GM19239 (cell line): ENCODE measurements at regions not wholly inside any gene's neighbourhood (a gene's known extent, or its start where the extent isn't known, plus 50 kb on each side); places are given as distances from the start of the nearest gene placed in this dataset.
"Not testable (repeated sequence)": the region's sequence is repeated elsewhere in the genome, so short reads cannot be mapped to it uniquely, and the experiment has no call there.

Source experiments
- DNase-seq: peaks from one replicate; pipeline ENCODE4 v3.0.0; 2011; ENCODE audit warnings: low spot score; ENCODE audit not compliant: insufficient read length
- FAIRE-seq: peaks from 2 replicates; lab custom pipeline; 2011; peaks lifted over from hg19 to GRCh38; lab: Jason Lieb, UNC

GRCh38 chr12:94819011-94819410 lies 168.7 kb upstream of the TMCC3 start:
- FAIRE-seq (peak; percentile 31), DNase-seq (no peak)

- no peak for DNase-seq
- no peak for FAIRE-seq
Measured at GRCh38 chr12:94817695-94818075, 167.3 kb upstream of the TMCC3 start.

GRCh38 chr12:94817201-94817600 lies 166.8 kb upstream of the TMCC3 start:
- not testable (repeated sequence) for DNase-seq, FAIRE-seq

GRCh38 chr12:94816746-94817145 lies 166.4 kb upstream of the TMCC3 start:
- not testable (repeated sequence) for DNase-seq

GRCh38 chr12:94815958-94816357 lies 165.6 kb upstream of the TMCC3 start:
- FAIRE-seq (peak; percentile 95), DNase-seq (no peak)

More at GRCh38 chr12:94816746-94817145, 166.4 kb upstream of the TMCC3 start:
- FAIRE-seq = peak; percentile 76

- DNase-seq (no peak), FAIRE-seq (peak; percentile 14)
Measured at GRCh38 chr12:94815450-94815849, 165.1 kb upstream of the TMCC3 start.

DNA sequence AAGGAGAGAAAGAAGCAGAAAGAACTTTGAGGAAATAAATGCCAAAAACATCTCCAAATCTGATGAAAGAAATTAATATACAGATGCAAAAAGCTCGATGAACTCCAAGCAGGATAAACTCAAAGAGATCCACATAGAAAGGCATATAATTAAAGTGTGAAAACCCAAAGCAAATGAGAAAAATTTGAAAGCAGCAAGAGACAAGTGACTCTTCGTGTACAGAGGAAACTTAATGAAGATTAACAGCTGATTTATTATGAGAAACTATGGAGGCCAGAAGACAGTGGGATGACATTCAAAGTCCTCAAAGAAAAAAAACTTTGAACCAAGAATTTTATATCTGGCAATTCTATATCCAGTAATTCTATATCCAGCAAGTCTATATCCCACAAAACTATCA lies 163.0 kb upstream of the TMCC3 start:
- DNase-seq (no peak), FAIRE-seq (peak; percentile 80)

DNA sequence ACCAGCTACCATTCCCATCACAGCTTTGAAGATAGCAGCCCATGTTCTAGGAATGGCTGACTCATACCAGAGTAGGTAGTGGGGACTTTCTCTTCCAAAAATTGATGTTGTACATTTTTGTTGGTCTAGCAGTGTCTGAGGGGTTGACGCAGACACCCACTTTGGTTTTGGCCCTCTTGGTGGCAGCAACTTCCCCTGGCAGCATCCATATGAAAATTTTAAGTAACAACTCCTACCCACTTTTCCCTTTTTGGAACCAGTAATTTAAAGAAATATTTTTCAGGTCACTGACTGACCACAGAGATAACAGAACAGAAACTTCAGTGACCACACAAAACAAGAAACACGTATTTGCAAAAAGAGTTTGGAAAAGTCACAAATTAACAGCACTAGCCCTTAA lies 162.0 kb upstream of the TMCC3 start:
- DNase-seq (no peak), FAIRE-seq (peak; percentile 90)

DNA sequence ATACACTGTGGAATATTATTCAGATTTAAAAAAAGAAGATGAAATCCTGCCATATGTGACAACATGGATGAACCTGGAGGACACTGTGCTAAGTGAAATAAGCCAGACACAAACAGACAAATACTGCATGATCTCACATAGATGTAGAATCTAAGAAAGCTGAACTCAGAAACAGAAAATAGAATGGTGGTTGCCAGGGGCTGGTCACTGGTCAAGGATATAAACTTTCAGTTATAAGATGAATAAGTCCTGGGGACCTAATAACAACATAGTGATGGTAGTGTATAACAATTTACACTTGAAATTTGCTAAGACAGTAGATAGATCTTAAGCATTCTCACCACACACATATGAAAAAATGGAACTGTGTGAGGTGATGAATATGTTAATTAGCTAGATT lies 161.3 kb upstream of the TMCC3 start:
- FAIRE-seq = no peak

GRCh38 chr12:94807951-94808350 lies 157.6 kb upstream of the TMCC3 start:
- DNase-seq (no peak), FAIRE-seq (no peak)

More for the DNA sequence above, 161.3 kb upstream of the TMCC3 start:
- no peak for DNase-seq

DNA sequence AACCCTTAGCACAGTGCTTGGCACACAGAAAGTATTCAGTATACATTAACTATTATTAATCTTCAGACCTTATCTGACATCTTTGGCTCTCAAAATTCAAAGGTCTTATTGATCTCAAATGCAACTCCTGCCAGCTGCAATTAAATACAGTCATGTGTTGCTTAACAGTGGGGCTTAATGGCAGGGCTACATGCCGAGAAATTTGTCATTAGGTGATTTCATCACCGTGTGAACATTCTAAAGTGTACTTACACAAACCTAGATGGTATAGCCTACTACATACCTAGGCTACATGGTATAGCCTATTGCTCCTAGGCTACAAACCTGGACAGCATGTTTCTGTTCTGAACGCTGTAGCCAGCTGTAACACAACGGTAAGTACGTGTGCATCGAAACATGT lies 156.3 kb upstream of the TMCC3 start:
- FAIRE-seq (no peak), DNase-seq (no peak)

GRCh38 chr12:94805749-94806529 lies 155.6 kb upstream of the TMCC3 start:
- DNase-seq (no peak), FAIRE-seq (peak; percentile 88)

DNA sequence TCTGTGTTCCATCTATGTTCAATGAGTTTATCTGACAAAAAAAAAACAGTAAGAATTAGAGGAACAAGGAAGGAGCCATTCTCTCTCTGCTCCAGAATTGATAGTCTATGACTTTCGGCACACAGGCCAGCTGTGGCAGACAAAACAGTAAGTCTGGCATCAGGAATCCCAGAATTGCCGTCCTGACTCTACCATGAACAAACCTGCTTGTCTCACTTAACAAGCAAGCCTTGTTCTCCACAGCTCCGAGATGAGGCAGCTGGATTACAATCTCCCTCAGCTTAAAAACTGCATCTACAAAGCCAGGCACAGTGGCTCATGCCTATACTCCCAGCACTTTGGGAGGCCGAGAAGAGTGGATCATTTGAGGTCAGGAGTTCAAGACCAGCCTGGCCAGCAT lies 153.6 kb upstream of the TMCC3 start:
- no peak for DNase-seq
- no peak for FAIRE-seq

DNA sequence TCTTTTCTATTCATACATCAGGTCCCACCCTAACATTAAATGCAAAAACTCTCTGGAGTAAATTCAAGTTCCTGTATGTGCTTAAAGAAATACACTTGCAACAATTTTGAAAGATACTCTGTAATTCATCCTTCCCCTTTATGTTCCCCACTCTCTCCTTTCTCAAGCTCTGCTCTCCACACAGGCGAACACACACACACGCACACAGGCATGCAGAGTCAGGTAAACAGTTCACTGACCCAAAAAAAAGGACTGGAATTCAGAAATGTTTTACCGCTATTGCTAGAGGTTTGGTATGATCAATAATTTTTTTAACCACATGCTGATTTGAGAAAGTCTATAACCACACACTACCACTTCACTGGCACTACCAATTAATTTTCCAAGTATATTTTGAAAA lies 152.4 kb upstream of the TMCC3 start:
- no peak for FAIRE-seq

DNA sequence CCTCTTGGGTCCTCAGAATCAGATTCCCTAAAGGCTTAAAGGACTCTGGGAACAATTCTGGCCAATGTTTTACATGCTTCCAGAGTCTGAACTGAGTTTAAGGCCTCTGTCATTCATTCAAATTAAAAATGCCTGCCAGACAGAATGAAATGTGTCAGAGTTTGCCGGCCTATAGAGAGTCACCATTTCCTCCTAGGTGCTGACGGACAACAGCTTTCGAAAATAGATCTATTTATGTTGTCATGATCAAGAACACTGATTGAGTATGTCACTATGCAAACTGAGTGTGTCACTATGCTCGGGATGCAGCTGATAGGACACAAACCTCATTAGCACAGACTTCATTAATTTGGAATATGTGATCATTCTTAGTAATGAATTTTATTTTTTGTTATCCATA lies 151.4 kb upstream of the TMCC3 start:
- FAIRE-seq (peak; percentile 28), DNase-seq (no peak)

More for the DNA sequence above, 152.4 kb upstream of the TMCC3 start:
- no peak for DNase-seq

DNA sequence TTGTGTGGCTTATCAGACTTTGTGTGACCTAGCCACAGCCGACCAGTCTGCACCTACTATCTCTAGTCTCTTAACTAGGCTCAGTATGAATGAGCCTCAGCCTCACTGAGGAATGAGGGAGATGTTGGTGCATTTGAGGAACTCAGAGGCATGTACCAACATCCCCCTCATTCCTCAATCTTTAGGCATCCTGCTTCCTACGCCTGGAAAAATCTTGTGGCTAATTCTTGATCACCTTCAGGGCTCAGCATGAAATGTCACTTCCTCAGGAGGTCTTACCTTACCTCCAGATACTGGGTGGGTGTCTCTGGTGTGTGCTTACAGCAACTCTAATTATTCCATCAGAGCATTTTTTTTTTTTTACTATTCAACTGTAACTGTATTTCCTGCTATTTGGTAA lies 148.8 kb upstream of the TMCC3 start:
- DNase-seq = no peak
- FAIRE-seq = no peak

- no peak for DNase-seq
Measured at GRCh38 chr12:94798113-94798512, 147.8 kb upstream of the TMCC3 start.

GRCh38 chr12:94795520-94795919 lies 145.2 kb upstream of the TMCC3 start:
- FAIRE-seq (no peak), DNase-seq (no peak)

More at GRCh38 chr12:94798113-94798512, 147.8 kb upstream of the TMCC3 start:
- FAIRE-seq = no peak

GRCh38 chr12:94795044-94795443 lies 144.7 kb upstream of the TMCC3 start:
- DNase-seq (no peak), FAIRE-seq (no peak)

DNA sequence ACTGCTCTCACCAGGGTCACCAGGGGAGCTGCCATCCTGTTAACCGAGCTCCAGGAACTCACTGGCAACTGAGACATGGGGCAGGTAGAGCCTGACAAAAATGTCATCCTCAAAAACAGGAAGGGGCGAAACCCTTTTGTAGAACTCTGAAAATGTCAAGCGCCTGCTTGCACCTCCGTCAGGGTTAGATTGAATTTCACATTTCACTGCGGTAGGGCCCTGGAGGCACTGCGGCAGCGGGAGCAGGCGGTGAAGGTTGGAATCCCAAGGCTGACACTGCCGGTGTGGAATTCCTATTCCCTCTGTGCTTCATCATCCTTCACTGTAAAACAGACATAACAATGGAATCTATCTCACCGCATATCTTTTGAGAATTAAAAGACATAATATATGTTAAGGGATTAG lies 142.8 kb upstream of the TMCC3 start:
- FAIRE-seq (no peak), DNase-seq (no peak)

DNA sequence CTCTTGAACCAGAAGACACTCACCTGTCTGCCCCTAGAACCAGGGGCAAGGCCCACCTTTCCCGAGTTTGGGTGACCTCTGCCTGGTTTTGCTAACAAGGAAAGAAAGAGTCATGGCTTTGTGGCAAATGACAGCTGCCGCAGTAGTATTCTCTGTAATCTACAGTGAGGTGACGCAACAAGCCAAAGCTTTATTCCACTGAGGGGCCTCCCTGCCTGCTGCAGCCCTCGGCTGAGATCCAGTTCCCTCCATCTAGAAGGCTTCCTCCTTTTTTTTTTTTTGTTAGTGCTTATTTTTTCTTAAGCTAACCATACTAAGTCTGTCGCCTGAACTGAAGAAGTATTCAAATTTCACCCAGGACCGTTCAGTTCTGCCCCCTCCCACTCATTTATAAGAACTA lies 142.3 kb upstream of the TMCC3 start:
- DNase-seq = no peak
- peak; percentile 63 for FAIRE-seq

DNA sequence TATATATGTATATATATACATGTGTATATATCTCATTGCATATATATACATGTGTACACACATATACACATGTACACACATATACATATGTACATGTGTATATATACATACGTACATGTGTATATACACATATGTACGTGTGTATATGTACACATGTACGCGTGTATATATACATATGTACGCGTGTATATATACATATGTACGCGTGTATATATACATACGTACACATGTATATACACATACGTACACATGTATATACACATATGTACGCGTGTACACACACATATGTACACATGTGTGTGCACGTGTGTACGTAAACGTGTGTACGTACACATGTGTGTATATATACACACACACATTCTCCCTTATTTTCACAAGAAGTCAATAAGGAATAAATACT lies 141.6 kb upstream of the TMCC3 start:
- FAIRE-seq = no peak
- DNase-seq = no peak
